ENCODE measurements at regions not wholly inside any gene's neighbourhood (a gene's known extent, or its start where the extent isn't known, plus 50 kb on each side); places are given as distances from the start of the nearest gene placed in this dataset.

- no peak for DNase-seq
- H2AK5ac ChIP-seq (ENCODE audit: low read depth, low read length): no peak overlapping the region
- H4K5ac ChIP-seq (ENCODE audit: low read depth, low read length): no peak overlapping the region
- no peak overlapping the region for H3K23ac ChIP-seq (ENCODE audit: low read depth, low read length)
- H2BK5ac ChIP-seq (ENCODE audit: low read depth, low read length, poor library complexity, severe bottlenecking): no peak overlapping the region
- H3K9me3 ChIP-seq (ENCODE audit: control insufficient read depth, insufficient read depth, low read length): no peaks in the 10 kb centered on the region
- no peak overlapping the region for H2BK120ac ChIP-seq (ENCODE audit: low read depth, low read length)
- no peak overlapping the region for H3K9ac ChIP-seq (ENCODE audit: low read depth, low read length)
- no TSS peak for BruUV-seq (replicated peaks)
- intact Hi-C loops (cut with micrococcal nuclease) (no loop called here), dilution Hi-C loops (cut with HindIII; ENCODE audit: low sequenced_read_pairs, unreplicated experiment) (no loop called here), in situ Hi-C loops (cut with MboI; ENCODE audit: low sequenced_read_pairs) (no loop called here)
- no peak overlapping the region for H2BK20ac ChIP-seq (ENCODE audit: low read depth, low read length)
- ChIA-PET CTCF (no interaction called here), POLR2A (ENCODE audit: unreplicated experiment) (no interaction called here)
- H3K56ac ChIP-seq (ENCODE audit: extremely low read depth, insufficient read depth, low read length): no peak overlapping the region
- H3K14ac ChIP-seq (replicated peaks; ENCODE audit: low read depth, low read length): no peak overlapping the region
- no peak overlapping the region for H4K8ac ChIP-seq (ENCODE audit: low read depth in 2 of 2, low read length in 2 of 2)
- no peak overlapping the region for H3K27ac ChIP-seq (ENCODE audit: insufficient read depth, low read length)
- WGBS, 2 experiments (ENCODE audit: extremely low coverage in 2 of 2, insufficient read length in 1 of 2): 0% methylated on average over 1 of the region's 3 CpGs; no CpG with 5 or more reads in 1 of the 2 experiments
- H2AK9ac ChIP-seq (replicated peaks; ENCODE audit: low read depth, low read length, poor library complexity): no peak overlapping the region
- H3K18ac ChIP-seq (ENCODE audit: low read depth, low read length): no peak overlapping the region
- H4K91ac ChIP-seq (ENCODE audit: insufficient read depth, low read depth, low read length): no peak overlapping the region
- H4K20me1 ChIP-seq (ENCODE audit: insufficient read depth, low read length): no peaks in the 10 kb centered on the region
- TF ChIP-seq NFE2L2 (IDR thresholded peaks at IDR 0.05; ENCODE audit: low read depth, low read length): no peak
- TF ChIP-seq CTCF (conservative IDR thresholded peaks at IDR 0.05; ENCODE audit: low read depth, low read length): no peak
- H3K4me2 ChIP-seq (ENCODE audit: low read depth, low read length): no peak overlapping the region
- H3K4ac ChIP-seq (ENCODE audit: low read depth, low read length): no peak overlapping the region
- H2BK15ac ChIP-seq (ENCODE audit: low read depth, low read length): no peak overlapping the region
- H3K27me3 ChIP-seq (ENCODE audit: control insufficient read depth, insufficient read depth, low read length): no peaks in the 10 kb centered on the region
- no peak overlapping the region for H2AFZ ChIP-seq (replicated peaks; ENCODE audit: low read length, poor library complexity)
- H3K4me1 ChIP-seq (ENCODE audit: control insufficient read depth, insufficient read depth, low read length): no peaks in the 10 kb centered on the region
- no peaks in the 10 kb centered on the region for H3K36me3 ChIP-seq (ENCODE audit: control insufficient read depth, insufficient read depth, low read length)
- no peak for ATAC-seq (ENCODE audit: low read depth)
- H3K9me1 ChIP-seq (ENCODE audit: insufficient read depth, low read length): no peaks in the 10 kb centered on the region
- H3K4me3 ChIP-seq (ENCODE audit: insufficient read depth, low read depth, low read length): no peak overlapping the region
- no peaks in the 10 kb centered on the region for H3K79me1 ChIP-seq (ENCODE audit: low read depth in 1 of 2, low read length in 2 of 2)
Measured at GRCh38 chr2:66212749-66213148, 222.2 kb upstream of the MEIS1 start.

Measured in IMR-90 (cell line).